B cell (primary cell): ENCODE measurements at regions not wholly inside any gene's neighbourhood (a gene's known extent, or its start where the extent isn't known, plus 50 kb on each side); places are given as distances from the start of the nearest gene placed in this dataset.

Experiments used
- ATAC-seq: fragments of 200-7000 bp; cut with Tn5 transposase; one replicate; pipeline ENCODE4 v1.10.0; 2021; ENCODE audit warnings: low read depth, mild to moderate bottlenecking, moderate number of reproducible peaks, moderate library complexity
- CTCF ChIA-PET: fragments of 350-600 bp; sonication (Branson Sonifier 250); formaldehyde crosslinking; loops from one replicate; lab custom pipeline; 2021; ENCODE audit warnings: antibody characterized with exemption, inconsistent platforms; lab: Charles Lee
- POLR2A ChIA-PET: fragments of 350-600 bp; sonication (Branson Sonifier 250); formaldehyde crosslinking; loops from one replicate; lab custom pipeline; 2021; ENCODE audit warnings: antibody characterized with exemption; lab: Charles Lee
- DNase-seq: peaks from one replicate; pipeline ENCODE4 v3.0.0; 2013
- H2AFZ ChIP-seq: 2 replicates; pipeline ENCODE4 v1.6.1; 2012; ENCODE audit warnings: mild to moderate bottlenecking, low read depth, low read length; ENCODE audit not compliant: insufficient read depth, poor library complexity, severe bottlenecking
- H3K27ac ChIP-seq, 2 donors: 1 replicate in 1 of 2; 2 replicates in 1 of 2; pipeline ENCODE4 v1.5.1; 2012 to 2013; ENCODE audit warnings: low read length in 2 of 2, mild to moderate bottlenecking in 2 of 2, moderate library complexity in 1 of 2
- H3K27me3 ChIP-seq, 4 experiments: fragments of 200-600 bp in 1 of 4; sonication (generic) in 1 of 4; replicated peaks in 1 of 4; 1 replicate in 2 of 4; 2 replicates in 2 of 4; pipeline versions ENCODE4 v1.6.1 to v1.7.0; 2013 to 2016; ENCODE audit warnings: low read length in 3 of 4, mild to moderate bottlenecking in 2 of 4, mixed read lengths in 1 of 4, moderate library complexity in 1 of 4; ENCODE audit not compliant: insufficient read depth in 4 of 4, control insufficient read depth in 3 of 4; ENCODE audit errors: control extremely low read depth in 1 of 4
- H3K36me3 ChIP-seq, 2 experiments: replicated peaks in 1 of 2; 1 replicate in 1 of 2; 2 replicates in 1 of 2; pipeline versions ENCODE4 v1.6.1 to v1.7.1; 2013; ENCODE audit warnings: low read length in 1 of 2; ENCODE audit not compliant: insufficient read depth in 2 of 2, control insufficient read depth in 1 of 2; ENCODE audit errors: control extremely low read depth in 1 of 2, extremely low read depth in 1 of 2
- H3K4me1 ChIP-seq, 2 donors: fragments of 200-600 bp in 1 of 2; sonication (generic) in 1 of 2; 1 replicate in 1 of 2; 2 replicates in 1 of 2; pipeline versions ENCODE4 v1.5.1 to v1.6.1; 2013 to 2017; ENCODE audit warnings: low read length in 2 of 2; ENCODE audit not compliant: control insufficient read depth in 2 of 2, insufficient read depth in 2 of 2
- H3K4me2 ChIP-seq: replicated peaks from 2 replicates; pipeline ENCODE3; 2012; ENCODE audit warnings: mild to moderate bottlenecking, low read depth, low read length; ENCODE audit not compliant: poor library complexity, severe bottlenecking
- H3K4me3 ChIP-seq, 5 experiments: fragments of 200-600 bp in 1 of 5; sonication (generic) in 1 of 5; 1 replicate in 3 of 5; 2 replicates in 2 of 5; pipeline versions ENCODE4 v1.5.1 to v1.7.0; 2011 to 2016; ENCODE audit warnings: low read length in 4 of 5, mild to moderate bottlenecking in 4 of 5, low read depth in 2 of 5, control low read depth in 1 of 5, moderate library complexity in 1 of 5; ENCODE audit not compliant: insufficient read depth in 1 of 5; ENCODE audit errors: control extremely low read depth in 1 of 5, extremely low read depth in 1 of 5
- H3K79me2 ChIP-seq: fragments of 200-600 bp; sonication (generic); one replicate; pipeline ENCODE4 v1.6.0; 2016; ENCODE audit warnings: low read length; ENCODE audit not compliant: control insufficient read depth, insufficient read depth
- H3K9ac ChIP-seq: fragments of 200-600 bp; sonication (generic); 2 replicates; pipeline ENCODE4 v1.6.1; 2017; ENCODE audit warnings: mild to moderate bottlenecking, low read length, moderate library complexity
- H3K9me3 ChIP-seq, 3 donors: one replicate each; pipeline versions ENCODE4 v1.6.1 to v1.7.1; 2013; ENCODE audit warnings: low read length in 2 of 3; ENCODE audit not compliant: control insufficient read depth in 2 of 3, insufficient read depth in 1 of 3; ENCODE audit errors: control extremely low read depth in 1 of 3
- H4K20me1 ChIP-seq: 2 replicates; pipeline ENCODE4 v1.6.0; 2012; ENCODE audit warnings: mild to moderate bottlenecking, low read length; ENCODE audit not compliant: insufficient read depth, control insufficient read depth, poor library complexity, severe bottlenecking
- H3K27ac Mint-ChIP-seq: one replicate; pipeline ENCODE4 v1.8.0; 2021; ENCODE audit warnings: mixed read lengths
- H3K27me3 Mint-ChIP-seq: one replicate; pipeline ENCODE4 v1.8.0; 2021; ENCODE audit warnings: mixed read lengths
- H3K4me1 Mint-ChIP-seq: one replicate; pipeline ENCODE4 v1.8.0; 2021; ENCODE audit warnings: mixed read lengths
- H3K4me3 Mint-ChIP-seq: one replicate; pipeline ENCODE4 v1.8.0; 2021; ENCODE audit warnings: mixed read lengths
- H3K9me3 Mint-ChIP-seq: one replicate; pipeline ENCODE4 v1.8.0; 2022; ENCODE audit warnings: mixed read lengths; ENCODE audit not compliant: insufficient read depth
- EZH2 ChIP-seq: IDR thresholded peaks from 2 replicates; pipeline ENCODE4 v1.6.1; 2012; ENCODE audit warnings: borderline replicate concordance, low read depth, mild to moderate bottlenecking, moderate library complexity, low read length; ENCODE audit not compliant: insufficient read depth, poor library complexity, severe bottlenecking
- WGBS: methylation state at CpG from one replicate; pipeline ENCODE4 v1.1.5; 2013; ENCODE audit warnings: missing lambda C conversion rate; ENCODE audit not compliant: insufficient coverage; 5-methylcytosine and 5-hydroxymethylcytosine counted together
- intact Hi-C: fragments of 100-400 bp; cut with micrococcal nuclease; formaldehyde crosslinking; loops from one replicate; pipeline ENCODE4 v1.10.0; 2022
- TF ChIP-seq, protein P1 (sequence below): fragments of 200-600 bp; IDR thresholded peaks from one replicate; pipeline ENCODE4 v1.8.0; 2022; ENCODE audit warnings: antibody characterized with exemption, mild to moderate bottlenecking

DNA sequence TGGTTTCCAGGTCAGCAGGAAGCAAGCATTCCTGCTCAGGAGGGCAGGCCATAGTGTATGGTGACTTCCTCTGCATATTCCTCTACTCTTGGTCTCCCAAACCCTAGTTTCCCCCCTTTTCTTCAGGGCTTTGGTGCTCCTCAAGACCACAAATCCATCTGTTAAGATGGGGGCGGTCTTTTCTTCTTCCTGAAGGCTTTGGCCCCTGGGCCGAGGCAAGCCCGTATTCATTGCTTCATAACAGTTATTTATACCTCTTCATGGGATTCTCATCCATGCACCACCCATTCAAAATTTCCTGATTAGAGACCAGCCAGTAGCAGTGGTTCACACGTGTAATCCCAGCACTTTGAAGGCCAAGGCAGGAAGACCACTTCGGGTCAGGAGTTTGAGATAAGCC lies 62.1 kb upstream of the IL12A start:
- Histone ChIP-seq H3K9ac (no peak overlapping the region), H3K27me3 (no peaks in the 10 kb centered on the region), H4K20me1 (no peaks in the 10 kb centered on the region), H3K4me2 (no peak overlapping the region), H2AFZ (no peak overlapping the region), H3K27ac (no peak overlapping the region), H3K9me3 (no peaks in the 10 kb centered on the region), H3K4me3 (no peak overlapping the region), H3K36me3 (no peaks in the 10 kb centered on the region), H3K4me1 (peaks cover 19 to 36% of the 10 kb centered on the region in 2 donors), H3K79me2 (no peaks in the 10 kb centered on the region)
- ATAC-seq (no peak), DNase-seq (no peak)
- Mint-ChIP-seq H3K27ac (no peak overlapping the region), H3K4me1 (peaks cover 40% of the 10 kb centered on the region), H3K27me3 (no peaks in the 10 kb centered on the region), H3K4me3 (no peak overlapping the region), H3K9me3 (no peaks in the 10 kb centered on the region)
- intact Hi-C loops: no loop called here
- ChIA-PET POLR2A (no interaction called here), CTCF (no interaction called here)
- WGBS: 100% methylated on average over 4 of the region's 5 CpGs
- no peak for TF ChIP-seq EZH2
- TF ChIP-seq, protein P1, sequence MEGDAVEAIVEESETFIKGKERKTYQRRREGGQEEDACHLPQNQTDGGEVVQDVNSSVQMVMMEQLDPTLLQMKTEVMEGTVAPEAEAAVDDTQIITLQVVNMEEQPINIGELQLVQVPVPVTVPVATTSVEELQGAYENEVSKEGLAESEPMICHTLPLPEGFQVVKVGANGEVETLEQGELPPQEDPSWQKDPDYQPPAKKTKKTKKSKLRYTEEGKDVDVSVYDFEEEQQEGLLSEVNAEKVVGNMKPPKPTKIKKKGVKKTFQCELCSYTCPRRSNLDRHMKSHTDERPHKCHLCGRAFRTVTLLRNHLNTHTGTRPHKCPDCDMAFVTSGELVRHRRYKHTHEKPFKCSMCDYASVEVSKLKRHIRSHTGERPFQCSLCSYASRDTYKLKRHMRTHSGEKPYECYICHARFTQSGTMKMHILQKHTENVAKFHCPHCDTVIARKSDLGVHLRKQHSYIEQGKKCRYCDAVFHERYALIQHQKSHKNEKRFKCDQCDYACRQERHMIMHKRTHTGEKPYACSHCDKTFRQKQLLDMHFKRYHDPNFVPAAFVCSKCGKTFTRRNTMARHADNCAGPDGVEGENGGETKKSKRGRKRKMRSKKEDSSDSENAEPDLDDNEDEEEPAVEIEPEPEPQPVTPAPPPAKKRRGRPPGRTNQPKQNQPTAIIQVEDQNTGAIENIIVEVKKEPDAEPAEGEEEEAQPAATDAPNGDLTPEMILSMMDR: no peak

DNA sequence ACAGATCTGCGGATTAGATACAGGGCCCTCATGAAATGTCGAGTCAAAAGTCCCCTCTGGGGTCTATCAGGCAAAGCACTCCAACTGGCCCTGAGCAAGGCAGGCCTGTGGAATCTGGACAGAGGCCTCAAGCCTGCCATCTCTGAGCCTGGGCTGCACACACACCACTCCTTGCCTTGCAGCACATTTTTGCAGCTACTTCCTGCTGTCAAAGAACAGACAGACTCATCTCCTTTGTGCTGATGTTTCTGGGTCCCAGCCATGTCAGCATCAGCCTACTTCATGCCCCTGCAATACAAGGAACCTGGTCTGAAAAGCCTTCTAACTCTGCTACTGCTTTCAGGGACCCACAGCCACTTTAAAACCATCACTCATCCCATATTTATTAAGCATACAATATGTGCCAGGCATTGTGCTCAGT lies 60.6 kb upstream of the IL12A start:
- Histone ChIP-seq H3K4me1 (peaks cover 10 to 24% of the 10 kb centered on the region in 2 donors), H4K20me1 (no peaks in the 10 kb centered on the region), H3K9ac (no peak overlapping the region), H3K9me3 (peaks cover 0 to 3% (median 0%) of the 10 kb centered on the region in 3 donors), H3K36me3 (no peaks in the 10 kb centered on the region), H3K4me3 (no peak overlapping the region), H3K27ac (no peak overlapping the region), H3K4me2 (no peak overlapping the region), H3K79me2 (no peaks in the 10 kb centered on the region), H2AFZ (no peak overlapping the region), H3K27me3 (no peaks in the 10 kb centered on the region)
- Mint-ChIP-seq H3K27me3 (no peaks in the 10 kb centered on the region), H3K27ac (no peak overlapping the region), H3K9me3 (peaks cover under 1% of the 10 kb centered on the region), H3K4me3 (no peak overlapping the region), H3K4me1 (peaks cover 26% of the 10 kb centered on the region)
- CTCF ChIA-PET: no interaction called here
- DNase-seq (no peak), ATAC-seq (no peak)
- intact Hi-C loops: no loop called here
- POLR2A ChIA-PET: no interaction called here
- 94% methylated on average over 2 of the region's 2 CpGs for WGBS
- TF ChIP-seq, protein P1: no peak
- no peak for TF ChIP-seq EZH2
